ENCODE measurements at regions not wholly inside any gene's neighbourhood (a gene's known extent, or its start where the extent isn't known, plus 50 kb on each side); places are given as distances from the start of the nearest gene placed in this dataset.
A peak's percentile ranks its signal among the peaks of the same experiment; 100 is the strongest.

DNA sequence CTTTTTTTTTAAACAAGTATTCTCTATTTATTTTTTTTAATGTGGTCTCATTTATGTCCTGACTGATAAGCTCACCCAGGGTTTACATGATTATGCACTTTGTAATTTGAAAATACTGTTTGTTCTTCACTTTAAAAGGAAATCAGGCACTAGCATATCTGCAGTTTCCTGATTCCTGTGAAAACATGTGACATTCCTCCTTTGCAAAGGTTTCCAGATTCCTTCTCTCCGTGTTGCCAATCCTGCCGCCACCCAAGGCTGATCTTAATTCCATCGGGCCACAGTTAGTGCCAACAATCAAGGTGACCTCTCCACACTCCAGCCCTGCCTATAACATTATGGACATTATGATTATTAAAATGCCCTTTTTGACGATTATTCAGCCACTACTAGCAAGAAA, 225.4 kb downstream of the PCDH7 start:
- Mint-ChIP-seq H3K36me3 (ENCODE audit: low read depth) (no peaks in the 10 kb centered on the region), H3K4me1 (no peaks in the 10 kb centered on the region), H3K9me3 (no peaks in the 10 kb centered on the region), H3K27me3 (ENCODE audit: low read depth) (peaks cover 4% of the 10 kb centered on the region), H3K4me3 (no peak overlapping the region), H3K27ac (peak overlapping the region; percentile 16 to 58 (median 30))
- TF ChIP-seq, protein P1, sequence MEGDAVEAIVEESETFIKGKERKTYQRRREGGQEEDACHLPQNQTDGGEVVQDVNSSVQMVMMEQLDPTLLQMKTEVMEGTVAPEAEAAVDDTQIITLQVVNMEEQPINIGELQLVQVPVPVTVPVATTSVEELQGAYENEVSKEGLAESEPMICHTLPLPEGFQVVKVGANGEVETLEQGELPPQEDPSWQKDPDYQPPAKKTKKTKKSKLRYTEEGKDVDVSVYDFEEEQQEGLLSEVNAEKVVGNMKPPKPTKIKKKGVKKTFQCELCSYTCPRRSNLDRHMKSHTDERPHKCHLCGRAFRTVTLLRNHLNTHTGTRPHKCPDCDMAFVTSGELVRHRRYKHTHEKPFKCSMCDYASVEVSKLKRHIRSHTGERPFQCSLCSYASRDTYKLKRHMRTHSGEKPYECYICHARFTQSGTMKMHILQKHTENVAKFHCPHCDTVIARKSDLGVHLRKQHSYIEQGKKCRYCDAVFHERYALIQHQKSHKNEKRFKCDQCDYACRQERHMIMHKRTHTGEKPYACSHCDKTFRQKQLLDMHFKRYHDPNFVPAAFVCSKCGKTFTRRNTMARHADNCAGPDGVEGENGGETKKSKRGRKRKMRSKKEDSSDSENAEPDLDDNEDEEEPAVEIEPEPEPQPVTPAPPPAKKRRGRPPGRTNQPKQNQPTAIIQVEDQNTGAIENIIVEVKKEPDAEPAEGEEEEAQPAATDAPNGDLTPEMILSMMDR (IDR thresholded peaks at IDR 0.05; ENCODE audit: unreplicated experiment in 3 of 3), result no peak

DNA sequence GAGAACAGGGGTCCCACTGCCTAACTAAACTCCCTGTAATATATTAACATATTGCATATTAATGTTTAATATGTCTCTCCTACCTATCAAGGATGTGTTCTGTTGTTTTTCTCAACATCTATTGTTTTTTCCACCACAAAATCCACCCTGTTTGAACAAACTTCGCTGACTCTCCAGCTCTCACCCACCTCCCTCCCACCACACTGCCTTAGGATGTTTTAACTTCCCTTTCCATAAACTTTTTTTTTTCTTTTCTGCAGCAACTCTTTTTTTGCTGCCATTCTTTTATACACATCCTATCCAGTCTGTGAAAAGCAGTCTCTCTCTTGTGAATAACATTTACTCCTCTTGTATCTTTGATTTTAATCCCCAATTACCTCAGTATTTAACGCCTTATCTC, 226.1 kb downstream of the PCDH7 start:
- Mint-ChIP-seq H3K27ac (peak overlapping the region in 2 of 3 experiments; percentile 26 to 30), H3K36me3 (ENCODE audit: low read depth) (no peaks in the 10 kb centered on the region), H3K9me3 (no peaks in the 10 kb centered on the region), H3K27me3 (ENCODE audit: low read depth) (peaks cover 4% of the 10 kb centered on the region), H3K4me3 (no peak overlapping the region), H3K4me1 (no peaks in the 10 kb centered on the region)
- TF ChIP-seq, protein P1 (IDR thresholded peaks at IDR 0.05; ENCODE audit: unreplicated experiment in 3 of 3), result no peak

DNA sequence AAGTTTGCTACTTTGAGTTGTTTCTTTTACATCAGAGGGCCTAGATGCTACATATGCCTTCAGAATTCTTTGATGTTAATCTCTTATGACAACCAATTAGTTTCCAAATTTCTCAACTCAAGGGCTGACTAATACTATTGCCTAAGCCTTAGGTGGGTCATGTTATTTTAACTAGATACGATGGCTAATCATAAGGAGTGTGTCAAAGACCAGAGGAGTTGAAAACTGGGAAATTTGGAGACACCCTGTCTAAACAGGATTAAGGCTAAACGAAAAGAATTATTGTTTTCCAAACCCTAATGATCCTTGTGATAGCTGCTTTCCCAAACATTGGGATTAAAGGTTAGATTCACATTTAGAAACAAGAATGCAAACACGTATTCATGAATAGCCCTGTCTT, 228.5 kb downstream of the PCDH7 start:
- H3K27me3 Mint-ChIP-seq (ENCODE audit: low read depth), result peaks cover 4% of the 10 kb centered on the region
- H3K36me3 Mint-ChIP-seq (ENCODE audit: low read depth), result no peaks in the 10 kb centered on the region

DNA sequence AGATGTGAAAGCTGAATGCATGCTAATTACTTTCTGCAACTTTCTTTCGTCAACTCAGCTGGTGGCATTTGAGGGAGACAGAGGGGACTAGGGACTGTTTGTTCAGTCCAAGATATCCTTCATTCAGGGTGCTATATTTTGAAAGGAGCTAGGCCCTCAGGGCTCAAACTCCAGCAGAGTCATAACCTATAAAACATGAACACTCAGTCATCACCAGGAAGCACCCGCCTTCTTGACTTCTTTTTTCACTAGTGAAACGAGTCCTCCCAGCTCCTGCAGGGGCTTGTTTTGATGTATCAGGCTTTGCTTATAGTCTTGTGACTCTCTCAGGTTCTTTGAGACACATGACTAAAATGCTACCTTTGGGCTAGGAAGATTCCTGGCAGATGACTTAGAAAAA, 230.6 kb downstream of the PCDH7 start:
- Mint-ChIP-seq H3K27me3 (ENCODE audit: low read depth) (peaks cover under 1% of the 10 kb centered on the region), H3K4me1 (no peaks in the 10 kb centered on the region), H3K9me3 (no peaks in the 10 kb centered on the region), H3K36me3 (ENCODE audit: low read depth) (no peaks in the 10 kb centered on the region), H3K27ac (no peak overlapping the region), H3K4me3 (no peak overlapping the region)
- TF ChIP-seq, protein P1 (IDR thresholded peaks at IDR 0.05; ENCODE audit: unreplicated experiment in 3 of 3), result no peak

More for the DNA sequence above, 228.5 kb downstream of the PCDH7 start:
- Mint-ChIP-seq H3K9me3 (no peaks in the 10 kb centered on the region), H3K27ac (no peak overlapping the region), H3K4me1 (no peaks in the 10 kb centered on the region), H3K4me3 (no peak overlapping the region)
- TF ChIP-seq, protein P1 (IDR thresholded peaks at IDR 0.05; ENCODE audit: unreplicated experiment in 3 of 3), result no peak

DNA sequence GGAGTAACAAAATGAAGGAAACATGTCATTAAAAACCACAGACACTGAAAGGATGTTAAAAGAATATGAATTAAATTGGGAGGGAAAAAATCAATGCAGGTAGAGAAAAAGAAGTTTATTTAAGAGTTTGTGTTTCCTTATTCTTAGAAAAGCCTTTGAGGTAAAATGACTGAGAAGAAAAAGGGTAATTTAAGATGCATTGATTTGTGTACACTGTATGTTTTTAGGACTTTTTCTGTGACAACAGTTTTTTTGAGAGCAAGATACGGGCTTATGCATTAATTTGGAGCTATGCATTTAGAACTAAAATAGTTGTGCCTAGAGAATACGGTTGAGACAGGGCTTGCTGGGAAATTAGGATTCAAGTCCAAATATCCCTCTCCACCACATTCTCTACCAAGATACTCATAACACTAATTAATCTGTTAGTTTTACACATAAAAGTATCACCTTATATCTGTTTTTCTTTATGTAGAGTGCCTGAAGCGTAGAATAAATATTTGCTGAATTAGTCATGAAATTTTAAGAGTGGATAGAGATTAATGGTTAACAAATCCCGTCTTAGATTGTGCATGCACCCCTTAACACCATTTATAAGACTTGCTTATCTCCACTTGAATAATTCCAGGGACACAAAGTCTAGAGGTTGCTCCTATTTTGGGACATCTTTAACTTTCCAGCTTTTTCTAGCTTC, 232.5 kb downstream of the PCDH7 start:
- TF ChIP-seq, protein P1 (IDR thresholded peaks at IDR 0.05; ENCODE audit: unreplicated experiment in 3 of 3), result no peak
- H3K4me1 Mint-ChIP-seq, result peaks cover 10% of the 10 kb centered on the region
- no peaks in the 10 kb centered on the region for H3K9me3 Mint-ChIP-seq
- no peaks in the 10 kb centered on the region for H3K27me3 Mint-ChIP-seq (ENCODE audit: low read depth)
- no peak overlapping the region for H3K4me3 Mint-ChIP-seq
- no peak overlapping the region for H3K27ac Mint-ChIP-seq
- H3K36me3 Mint-ChIP-seq (ENCODE audit: low read depth), result no peaks in the 10 kb centered on the region

DNA sequence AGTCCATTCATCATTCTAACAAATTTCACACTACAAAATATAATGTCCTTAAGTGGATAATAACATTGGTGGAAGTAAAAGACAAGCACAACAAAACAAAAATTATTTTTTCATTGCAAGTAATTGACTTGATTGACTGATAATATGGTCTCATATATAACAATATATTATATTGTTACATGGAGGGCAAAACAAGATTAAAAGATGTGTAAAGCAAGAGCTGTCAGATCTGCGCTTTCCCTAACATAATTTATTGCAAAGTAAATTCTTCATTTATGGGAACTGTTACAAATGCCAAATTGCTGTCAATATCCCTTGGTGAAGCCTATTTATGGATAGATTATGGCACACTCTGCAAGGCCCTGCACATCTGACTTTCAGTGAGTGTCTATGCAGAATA, 233.6 kb downstream of the PCDH7 start:
- no peak overlapping the region for H3K4me3 Mint-ChIP-seq
- H3K9me3 Mint-ChIP-seq, result no peaks in the 10 kb centered on the region
- H3K36me3 Mint-ChIP-seq (ENCODE audit: low read depth), result no peaks in the 10 kb centered on the region
- TF ChIP-seq, protein P1 (IDR thresholded peaks at IDR 0.05; ENCODE audit: unreplicated experiment in 3 of 3), result no peak
- peaks cover 14% of the 10 kb centered on the region for H3K4me1 Mint-ChIP-seq
- no peaks in the 10 kb centered on the region for H3K27me3 Mint-ChIP-seq (ENCODE audit: low read depth)
- no peak overlapping the region for H3K27ac Mint-ChIP-seq

All from nephron (organoid).